ENCODE measurements at regions not wholly inside any gene's neighbourhood (a gene's known extent, or its start where the extent isn't known, plus 50 kb on each side); places are given as distances from the start of the nearest gene placed in this dataset.

GRCh38 chr20:5492937-5493336 is 117.9 kb downstream of the GPCPD1 start:
- H3K9me3 ChIP-seq (ENCODE audit: control insufficient read depth in 5 of 5, low read length in 5 of 5): peaks cover 0 to 20% (median 0%) of the 10 kb centered on the region in 5 donors
- peaks cover 0 to 6% (median 0%) of the 10 kb centered on the region in 5 donors for H3K36me3 ChIP-seq (ENCODE audit: control insufficient read depth in 5 of 5, insufficient read depth in 5 of 5, low read length in 5 of 5)
- no peaks in the 10 kb centered on the region for H3K4me1 ChIP-seq (ENCODE audit: control insufficient read depth in 5 of 5, insufficient read depth in 5 of 5, low read length in 5 of 5)
- H3K9ac ChIP-seq (ENCODE audit: low read length in 5 of 5): no peak overlapping the region
- H3K27me3 ChIP-seq (ENCODE audit: control insufficient read depth in 5 of 5, insufficient read depth in 4 of 5, low read length in 5 of 5): no peaks in the 10 kb centered on the region
- H3K4me3 ChIP-seq (ENCODE audit: low read depth in 1 of 5, low read length in 5 of 5): no peak overlapping the region
- no peak overlapping the region for H3K27ac ChIP-seq (ENCODE audit: low read depth, low read length)

- Histone ChIP-seq H3K9me3 (ENCODE audit: control insufficient read depth in 5 of 5, low read length in 5 of 5) (peaks cover 0 to 20% (median 0%) of the 10 kb centered on the region in 5 donors), H3K36me3 (ENCODE audit: control insufficient read depth in 5 of 5, insufficient read depth in 5 of 5, low read length in 5 of 5) (peaks cover 0 to 6% (median 0%) of the 10 kb centered on the region in 5 donors), H3K9ac (ENCODE audit: low read length in 5 of 5) (no peak overlapping the region), H3K4me1 (ENCODE audit: control insufficient read depth in 5 of 5, insufficient read depth in 5 of 5, low read length in 5 of 5) (no peaks in the 10 kb centered on the region), H3K27me3 (ENCODE audit: control insufficient read depth in 5 of 5, insufficient read depth in 4 of 5, low read length in 5 of 5) (no peaks in the 10 kb centered on the region), H3K4me3 (ENCODE audit: low read depth in 1 of 5, low read length in 5 of 5) (no peak overlapping the region), H3K27ac (ENCODE audit: low read depth, low read length) (no peak overlapping the region)
Measured at GRCh38 chr20:5491455-5491854, 119.4 kb downstream of the GPCPD1 start.

GRCh38 chr20:5489601-5490000 is 121.2 kb downstream of the GPCPD1 start:
- H3K27ac ChIP-seq (ENCODE audit: low read depth, low read length): no peak overlapping the region
- no peaks in the 10 kb centered on the region for H3K27me3 ChIP-seq (ENCODE audit: control insufficient read depth in 5 of 5, insufficient read depth in 4 of 5, low read length in 5 of 5)
- no peak overlapping the region for H3K4me3 ChIP-seq (ENCODE audit: low read depth in 1 of 5, low read length in 5 of 5)
- H3K4me1 ChIP-seq (ENCODE audit: control insufficient read depth in 5 of 5, insufficient read depth in 5 of 5, low read length in 5 of 5): no peaks in the 10 kb centered on the region
- no peaks in the 10 kb centered on the region for H3K36me3 ChIP-seq (ENCODE audit: control insufficient read depth in 5 of 5, insufficient read depth in 5 of 5, low read length in 5 of 5)
- no peak overlapping the region for H3K9ac ChIP-seq (ENCODE audit: low read length in 5 of 5)
- H3K9me3 ChIP-seq (ENCODE audit: control insufficient read depth in 5 of 5, low read length in 5 of 5): peaks cover 0 to 17% (median 0%) of the 10 kb centered on the region in 5 donors

GRCh38 chr20:5488823-5489222 is 122.0 kb downstream of the GPCPD1 start:
- no peak overlapping the region for H3K4me3 ChIP-seq (ENCODE audit: low read depth in 1 of 5, low read length in 5 of 5)
- peaks cover 0 to 3% (median 0%) of the 10 kb centered on the region in 5 donors for H3K27me3 ChIP-seq (ENCODE audit: control insufficient read depth in 5 of 5, insufficient read depth in 4 of 5, low read length in 5 of 5)
- peaks cover 0 to 16% (median 0%) of the 10 kb centered on the region in 5 donors for H3K9me3 ChIP-seq (ENCODE audit: control insufficient read depth in 5 of 5, low read length in 5 of 5)
- no peak overlapping the region for H3K9ac ChIP-seq (ENCODE audit: low read length in 5 of 5)
- H3K27ac ChIP-seq (ENCODE audit: low read depth, low read length): no peak overlapping the region
- H3K4me1 ChIP-seq (ENCODE audit: control insufficient read depth in 5 of 5, insufficient read depth in 5 of 5, low read length in 5 of 5): no peaks in the 10 kb centered on the region
- no peaks in the 10 kb centered on the region for H3K36me3 ChIP-seq (ENCODE audit: control insufficient read depth in 5 of 5, insufficient read depth in 5 of 5, low read length in 5 of 5)

- no peaks in the 10 kb centered on the region for H3K9me3 ChIP-seq (ENCODE audit: control insufficient read depth in 5 of 5, low read length in 5 of 5)
- no peak overlapping the region for H3K27ac ChIP-seq (ENCODE audit: low read depth, low read length)
- no peaks in the 10 kb centered on the region for H3K36me3 ChIP-seq (ENCODE audit: control insufficient read depth in 5 of 5, insufficient read depth in 5 of 5, low read length in 5 of 5)
- H3K4me1 ChIP-seq (ENCODE audit: control insufficient read depth in 5 of 5, insufficient read depth in 5 of 5, low read length in 5 of 5): no peaks in the 10 kb centered on the region
- H3K4me3 ChIP-seq (ENCODE audit: low read depth in 1 of 5, low read length in 5 of 5): no peak overlapping the region
- peaks cover 0 to 3% (median 0%) of the 10 kb centered on the region in 5 donors for H3K27me3 ChIP-seq (ENCODE audit: control insufficient read depth in 5 of 5, insufficient read depth in 4 of 5, low read length in 5 of 5)
- H3K9ac ChIP-seq (ENCODE audit: low read length in 5 of 5): no peak overlapping the region
Measured at GRCh38 chr20:5486377-5487054, 124.3 kb downstream of the GPCPD1 start.

GRCh38 chr20:5484926-5485325 is 125.9 kb downstream of the GPCPD1 start:
- peaks cover 0 to 3% (median 0%) of the 10 kb centered on the region in 5 donors for H3K27me3 ChIP-seq (ENCODE audit: control insufficient read depth in 5 of 5, insufficient read depth in 4 of 5, low read length in 5 of 5)

GRCh38 chr20:5484346-5484745 is 126.5 kb downstream of the GPCPD1 start:
- peaks cover 0 to 3% (median 0%) of the 10 kb centered on the region in 5 donors for H3K27me3 ChIP-seq (ENCODE audit: control insufficient read depth in 5 of 5, insufficient read depth in 4 of 5, low read length in 5 of 5)
- no peak overlapping the region for H3K4me3 ChIP-seq (ENCODE audit: low read depth in 1 of 5, low read length in 5 of 5)
- H3K9ac ChIP-seq (ENCODE audit: low read length in 5 of 5): no peak overlapping the region

More at GRCh38 chr20:5484926-5485325, 125.9 kb downstream of the GPCPD1 start:
- no peaks in the 10 kb centered on the region for H3K9me3 ChIP-seq (ENCODE audit: control insufficient read depth in 5 of 5, low read length in 5 of 5)
- H3K9ac ChIP-seq (ENCODE audit: low read length in 5 of 5): no peak overlapping the region
- no peaks in the 10 kb centered on the region for H3K36me3 ChIP-seq (ENCODE audit: control insufficient read depth in 5 of 5, insufficient read depth in 5 of 5, low read length in 5 of 5)
- H3K4me3 ChIP-seq (ENCODE audit: low read depth in 1 of 5, low read length in 5 of 5): no peak overlapping the region
- no peaks in the 10 kb centered on the region for H3K4me1 ChIP-seq (ENCODE audit: control insufficient read depth in 5 of 5, insufficient read depth in 5 of 5, low read length in 5 of 5)
- H3K27ac ChIP-seq (ENCODE audit: low read depth, low read length): no peak overlapping the region

GRCh38 chr20:5482791-5483190 is 128.0 kb downstream of the GPCPD1 start:
- Histone ChIP-seq H3K4me3 (ENCODE audit: low read depth in 1 of 5, low read length in 5 of 5) (no peak overlapping the region), H3K9ac (ENCODE audit: low read length in 5 of 5) (no peak overlapping the region), H3K4me1 (ENCODE audit: control insufficient read depth in 5 of 5, insufficient read depth in 5 of 5, low read length in 5 of 5) (no peaks in the 10 kb centered on the region), H3K27ac (ENCODE audit: low read depth, low read length) (no peak overlapping the region), H3K9me3 (ENCODE audit: control insufficient read depth in 5 of 5, low read length in 5 of 5) (no peaks in the 10 kb centered on the region), H3K36me3 (ENCODE audit: control insufficient read depth in 5 of 5, insufficient read depth in 5 of 5, low read length in 5 of 5) (no peaks in the 10 kb centered on the region), H3K27me3 (ENCODE audit: control insufficient read depth in 5 of 5, insufficient read depth in 4 of 5, low read length in 5 of 5) (peaks cover 0 to 3% (median 0%) of the 10 kb centered on the region in 5 donors)

More at GRCh38 chr20:5484346-5484745, 126.5 kb downstream of the GPCPD1 start:
- Histone ChIP-seq H3K36me3 (ENCODE audit: control insufficient read depth in 5 of 5, insufficient read depth in 5 of 5, low read length in 5 of 5) (no peaks in the 10 kb centered on the region), H3K27ac (ENCODE audit: low read depth, low read length) (no peak overlapping the region), H3K9me3 (ENCODE audit: control insufficient read depth in 5 of 5, low read length in 5 of 5) (no peaks in the 10 kb centered on the region), H3K4me1 (ENCODE audit: control insufficient read depth in 5 of 5, insufficient read depth in 5 of 5, low read length in 5 of 5) (no peaks in the 10 kb centered on the region)

- H3K27me3 ChIP-seq (ENCODE audit: control insufficient read depth in 5 of 5, insufficient read depth in 4 of 5, low read length in 5 of 5): peaks cover 0 to 3% (median 0%) of the 10 kb centered on the region in 5 donors
- H3K27ac ChIP-seq (ENCODE audit: low read depth, low read length): no peak overlapping the region
- H3K4me3 ChIP-seq (ENCODE audit: low read depth in 1 of 5, low read length in 5 of 5): no peak overlapping the region
- H3K4me1 ChIP-seq (ENCODE audit: control insufficient read depth in 5 of 5, insufficient read depth in 5 of 5, low read length in 5 of 5): no peaks in the 10 kb centered on the region
- H3K9me3 ChIP-seq (ENCODE audit: control insufficient read depth in 5 of 5, low read length in 5 of 5): no peaks in the 10 kb centered on the region
- no peaks in the 10 kb centered on the region for H3K36me3 ChIP-seq (ENCODE audit: control insufficient read depth in 5 of 5, insufficient read depth in 5 of 5, low read length in 5 of 5)
- H3K9ac ChIP-seq (ENCODE audit: low read length in 5 of 5): no peak overlapping the region
Measured at GRCh38 chr20:5481872-5482271, 128.9 kb downstream of the GPCPD1 start.

GRCh38 chr20:5480824-5481600 is 129.8 kb downstream of the GPCPD1 start:
- H3K4me1 ChIP-seq (ENCODE audit: control insufficient read depth in 5 of 5, insufficient read depth in 5 of 5, low read length in 5 of 5): no peaks in the 10 kb centered on the region
- H3K9ac ChIP-seq (ENCODE audit: low read length in 5 of 5): no peak overlapping the region
- no peak overlapping the region for H3K4me3 ChIP-seq (ENCODE audit: low read depth in 1 of 5, low read length in 5 of 5)
- H3K36me3 ChIP-seq (ENCODE audit: control insufficient read depth in 5 of 5, insufficient read depth in 5 of 5, low read length in 5 of 5): no peaks in the 10 kb centered on the region
- peaks cover 0 to 3% (median 0%) of the 10 kb centered on the region in 5 donors for H3K27me3 ChIP-seq (ENCODE audit: control insufficient read depth in 5 of 5, insufficient read depth in 4 of 5, low read length in 5 of 5)
- H3K9me3 ChIP-seq (ENCODE audit: control insufficient read depth in 5 of 5, low read length in 5 of 5): no peaks in the 10 kb centered on the region
- H3K27ac ChIP-seq (ENCODE audit: low read depth, low read length): no peak overlapping the region
